ENCODE measurements at regions not wholly inside any gene's neighbourhood (a gene's known extent, or its start where the extent isn't known, plus 50 kb on each side); places are given as distances from the start of the nearest gene placed in this dataset.

DNA sequence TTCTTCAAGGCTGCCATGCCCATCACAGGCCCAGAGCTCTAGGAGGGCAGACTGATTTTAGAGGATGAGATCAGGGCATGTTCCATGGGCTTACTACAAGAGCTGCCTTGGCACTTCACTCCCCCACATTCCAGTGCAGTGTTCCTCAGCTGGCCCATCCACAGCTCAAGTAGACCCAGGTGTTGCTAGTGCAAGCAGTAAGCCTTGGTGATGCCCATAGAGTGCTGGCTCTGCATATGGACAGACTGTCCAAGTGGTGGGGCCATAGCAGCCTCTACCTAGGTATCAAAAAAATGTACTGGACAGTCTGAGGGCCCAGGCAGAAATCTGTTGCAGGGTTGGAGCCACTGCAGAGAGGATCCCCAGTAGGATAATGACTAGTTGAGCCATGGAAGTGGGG lies 366.6 kb downstream of the FGF10 start:
- no peaks in the 10 kb centered on the region for H3K36me3 Mint-ChIP-seq (ENCODE audit: low read depth)
- no peak overlapping the region for H3K27ac Mint-ChIP-seq
- DNase-seq (no peak), ATAC-seq (no peak)
- no peaks in the 10 kb centered on the region for H3K4me1 Mint-ChIP-seq
- no peaks in the 10 kb centered on the region for H3K9me3 ChIP-seq (ENCODE audit: control insufficient read depth, low read length, poor library complexity, severe bottlenecking)
- no peaks in the 10 kb centered on the region for H3K27me3 Mint-ChIP-seq
- H3K4me3 Mint-ChIP-seq: no peak overlapping the region

DNA sequence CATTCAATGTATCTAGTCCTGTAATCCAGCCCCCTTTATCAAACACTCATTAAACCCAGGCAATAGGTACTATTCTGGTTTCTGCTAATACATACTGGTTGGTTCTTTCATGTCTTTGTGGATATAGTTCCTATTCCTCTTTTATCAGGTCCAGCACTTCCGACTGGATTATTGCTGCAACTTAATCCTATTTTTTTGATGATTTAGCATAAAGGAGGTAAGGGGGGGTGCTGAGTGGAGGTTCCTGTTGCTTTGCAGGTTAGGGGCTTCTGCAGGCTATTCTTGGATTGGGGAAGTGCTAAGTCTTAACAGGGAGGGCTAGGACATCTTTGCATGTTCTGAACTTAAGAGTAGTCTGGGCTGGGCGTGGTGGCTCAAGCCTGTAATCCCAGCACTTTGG lies 377.7 kb downstream of the FGF10 start:
- ATAC-seq (no peak), DNase-seq (no peak)
- Mint-ChIP-seq H3K4me3 (no peak overlapping the region), H3K27me3 (no peaks in the 10 kb centered on the region), H3K27ac (no peak overlapping the region), H3K36me3 (ENCODE audit: low read depth) (no peaks in the 10 kb centered on the region), H3K4me1 (no peaks in the 10 kb centered on the region)
- H3K9me3 ChIP-seq (ENCODE audit: control insufficient read depth, low read length, poor library complexity, severe bottlenecking): peaks cover 3% of the 10 kb centered on the region

DNA sequence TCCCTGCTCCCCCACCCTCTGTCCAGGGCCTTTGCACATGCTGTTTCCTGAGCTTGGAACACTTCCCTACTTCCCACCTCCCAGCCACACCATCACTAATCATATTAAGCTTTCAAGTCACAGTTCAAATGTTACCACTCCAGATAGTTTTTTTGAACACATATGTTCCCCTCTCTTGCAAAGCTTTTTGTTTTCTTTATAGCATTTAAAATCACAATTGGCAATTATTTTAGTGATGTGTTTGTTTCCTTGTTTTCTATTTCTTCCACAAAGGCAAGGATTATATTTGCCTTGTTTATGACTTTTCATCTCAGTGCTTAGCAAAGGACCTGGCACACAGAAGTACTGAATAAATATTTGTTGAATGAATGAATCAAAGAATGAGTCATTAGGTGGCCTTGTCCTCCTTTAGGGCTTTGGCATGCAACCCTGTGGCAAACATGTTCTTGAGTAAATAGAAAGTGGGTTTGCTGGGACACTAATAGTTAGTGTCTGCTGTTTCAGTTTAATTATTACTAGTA lies 386.8 kb downstream of the FGF10 start:
- DNase-seq (no peak), ATAC-seq (no peak)
- Mint-ChIP-seq H3K36me3 (ENCODE audit: low read depth) (no peaks in the 10 kb centered on the region), H3K27me3 (no peaks in the 10 kb centered on the region), H3K4me3 (no peak overlapping the region), H3K27ac (no peak overlapping the region), H3K4me1 (no peaks in the 10 kb centered on the region)
- H3K9me3 ChIP-seq (ENCODE audit: control insufficient read depth, low read length, poor library complexity, severe bottlenecking): no peaks in the 10 kb centered on the region

DNA sequence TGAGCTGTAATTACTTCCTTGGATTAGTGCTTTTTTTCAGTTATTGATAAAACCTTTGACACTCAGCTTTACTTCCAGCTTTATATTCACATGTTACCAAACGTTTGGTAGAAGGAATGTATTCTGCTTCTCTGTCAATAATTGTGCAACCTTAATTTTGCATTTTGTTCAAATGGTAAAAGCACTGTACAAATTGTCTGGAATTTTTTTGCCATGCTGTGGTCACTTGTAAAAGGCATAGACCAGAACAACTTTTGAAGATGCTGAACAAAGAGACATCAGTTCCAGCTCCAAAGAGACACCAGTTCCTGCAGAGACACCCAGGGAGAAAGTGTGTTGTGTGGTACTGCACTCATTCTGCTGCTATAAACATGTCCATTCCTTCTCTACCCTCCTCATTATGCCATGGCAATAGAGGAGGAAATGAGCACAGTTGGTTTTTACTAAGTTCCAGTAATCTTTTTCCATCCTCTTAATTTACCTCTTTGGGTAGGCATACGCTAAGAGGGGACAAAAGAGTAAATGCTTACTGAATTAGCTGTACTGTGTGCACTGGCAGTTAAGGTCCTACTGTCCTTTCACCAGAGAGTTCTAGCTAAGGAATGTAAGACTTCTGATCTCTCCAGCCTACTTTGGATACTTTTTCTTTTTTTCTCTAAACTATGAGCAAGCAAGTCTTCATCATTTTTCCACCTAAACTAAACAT lies 387.4 kb downstream of the FGF10 start:
- DNase-seq (no peak), ATAC-seq (no peak)
- H3K27ac Mint-ChIP-seq: no peak overlapping the region
- no peaks in the 10 kb centered on the region for H3K9me3 ChIP-seq (ENCODE audit: control insufficient read depth, low read length, poor library complexity, severe bottlenecking)
- no peaks in the 10 kb centered on the region for H3K4me1 Mint-ChIP-seq
- H3K27me3 Mint-ChIP-seq: no peaks in the 10 kb centered on the region
- no peak overlapping the region for H3K4me3 Mint-ChIP-seq
- H3K36me3 Mint-ChIP-seq (ENCODE audit: low read depth): no peaks in the 10 kb centered on the region

- Mint-ChIP-seq H3K27me3 (no peaks in the 10 kb centered on the region), H3K27ac (no peak overlapping the region), H3K4me3 (no peak overlapping the region), H3K4me1 (no peaks in the 10 kb centered on the region), H3K36me3 (ENCODE audit: low read depth) (no peaks in the 10 kb centered on the region)
- ATAC-seq: no peak
- no peaks in the 10 kb centered on the region for H3K9me3 ChIP-seq (ENCODE audit: control insufficient read depth, low read length, poor library complexity, severe bottlenecking)
- no peak for DNase-seq
These were observed 388.0 kb downstream of the FGF10 start for GRCh38 chr5:44001236-44001635.

GRCh38 chr5:43997647-43998272 lies 391.5 kb downstream of the FGF10 start:
- H3K27me3 Mint-ChIP-seq: no peaks in the 10 kb centered on the region
- no peak overlapping the region for H3K27ac Mint-ChIP-seq
- no peaks in the 10 kb centered on the region for H3K9me3 ChIP-seq (ENCODE audit: control insufficient read depth, low read length, poor library complexity, severe bottlenecking)
- H3K4me1 Mint-ChIP-seq: no peaks in the 10 kb centered on the region
- H3K4me3 Mint-ChIP-seq: no peak overlapping the region
- DNase-seq (no peak), ATAC-seq (no peak)
- no peaks in the 10 kb centered on the region for H3K36me3 Mint-ChIP-seq (ENCODE audit: low read depth)

DNA sequence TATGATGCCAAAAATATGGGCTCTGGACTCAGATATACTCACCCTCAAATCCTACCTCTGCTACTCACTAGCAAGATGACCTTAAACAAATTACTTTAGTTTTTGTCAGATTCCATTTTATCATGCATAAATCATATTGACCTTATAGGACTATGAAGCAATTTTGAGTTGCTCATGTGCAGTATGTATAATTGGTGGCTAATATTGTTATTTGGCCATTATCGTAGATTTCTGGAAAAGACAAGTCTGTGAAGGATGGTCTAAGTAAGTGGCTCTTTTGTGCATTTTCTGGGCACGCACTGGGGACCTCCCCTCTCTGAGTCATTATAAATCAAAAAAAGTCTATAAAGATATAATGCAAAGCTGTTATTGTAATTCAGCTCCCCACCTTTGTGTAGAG lies 393.0 kb downstream of the FGF10 start:
- H3K4me3 Mint-ChIP-seq: no peak overlapping the region
- H3K36me3 Mint-ChIP-seq (ENCODE audit: low read depth): no peaks in the 10 kb centered on the region

GRCh38 chr5:43994352-43994708 lies 391.4 kb downstream of the NNT start:
- ATAC-seq (no peak), DNase-seq (no peak)
- Mint-ChIP-seq H3K4me1 (no peaks in the 10 kb centered on the region), H3K36me3 (ENCODE audit: low read depth) (no peaks in the 10 kb centered on the region), H3K27ac (no peak overlapping the region), H3K27me3 (no peaks in the 10 kb centered on the region), H3K4me3 (no peak overlapping the region)
- no peaks in the 10 kb centered on the region for H3K9me3 ChIP-seq (ENCODE audit: control insufficient read depth, low read length, poor library complexity, severe bottlenecking)

More for the DNA sequence above, 393.0 kb downstream of the FGF10 start:
- Mint-ChIP-seq H3K27ac (no peak overlapping the region), H3K27me3 (no peaks in the 10 kb centered on the region), H3K4me1 (no peaks in the 10 kb centered on the region)
- no peak for ATAC-seq
- DNase-seq: no peak
- no peaks in the 10 kb centered on the region for H3K9me3 ChIP-seq (ENCODE audit: control insufficient read depth, low read length, poor library complexity, severe bottlenecking)

DNA sequence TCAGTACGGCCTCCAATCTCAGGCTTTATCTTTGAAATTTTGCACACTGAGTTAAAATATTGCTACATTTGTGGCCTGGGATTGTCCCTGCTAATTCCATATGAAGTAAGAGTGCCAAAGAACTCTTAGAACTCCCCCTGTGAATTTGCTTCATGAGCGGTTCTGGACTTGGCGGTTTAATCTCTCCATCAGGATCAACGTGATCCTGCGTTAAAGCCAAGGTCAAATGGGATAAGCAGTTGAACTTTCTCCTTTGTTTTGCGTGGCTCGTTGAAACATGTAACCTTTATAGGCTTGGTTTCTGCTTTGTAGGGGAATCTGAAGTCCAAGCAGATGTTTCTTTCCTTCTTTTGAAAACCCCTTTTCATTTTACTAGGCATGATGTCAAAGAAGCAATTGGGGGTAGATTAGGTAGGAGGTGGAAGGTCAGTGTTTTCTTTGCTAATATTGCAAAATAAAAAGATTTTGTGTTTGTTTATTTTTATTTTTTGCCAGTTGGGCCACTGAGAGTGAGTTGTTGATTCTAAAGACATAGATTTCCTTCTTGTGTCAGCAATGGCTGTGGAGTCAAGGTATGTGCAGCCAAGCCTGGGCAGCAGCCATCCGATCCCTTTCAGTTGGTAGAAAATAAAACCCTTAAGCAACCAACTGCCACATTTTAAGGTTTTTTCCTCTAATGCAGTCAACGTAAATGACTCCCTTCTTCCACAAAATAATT lies 390.8 kb downstream of the NNT start:
- H3K4me3 Mint-ChIP-seq: no peak overlapping the region
- DNase-seq (no peak), ATAC-seq (no peak)
- H3K27me3 Mint-ChIP-seq: no peaks in the 10 kb centered on the region
- no peaks in the 10 kb centered on the region for H3K9me3 ChIP-seq (ENCODE audit: control insufficient read depth, low read length, poor library complexity, severe bottlenecking)
- no peaks in the 10 kb centered on the region for H3K4me1 Mint-ChIP-seq
- no peak overlapping the region for H3K27ac Mint-ChIP-seq
- no peaks in the 10 kb centered on the region for H3K36me3 Mint-ChIP-seq (ENCODE audit: low read depth)

- Mint-ChIP-seq H3K27ac (no peak overlapping the region), H3K4me1 (no peaks in the 10 kb centered on the region), H3K27me3 (no peaks in the 10 kb centered on the region), H3K4me3 (no peak overlapping the region), H3K36me3 (ENCODE audit: low read depth) (no peaks in the 10 kb centered on the region)
- DNase-seq (no peak), ATAC-seq (no peak)
- H3K9me3 ChIP-seq (ENCODE audit: control insufficient read depth, low read length, poor library complexity, severe bottlenecking): no peaks in the 10 kb centered on the region
These were observed 382.4 kb downstream of the NNT start for GRCh38 chr5:43985411-43985810.

DNA sequence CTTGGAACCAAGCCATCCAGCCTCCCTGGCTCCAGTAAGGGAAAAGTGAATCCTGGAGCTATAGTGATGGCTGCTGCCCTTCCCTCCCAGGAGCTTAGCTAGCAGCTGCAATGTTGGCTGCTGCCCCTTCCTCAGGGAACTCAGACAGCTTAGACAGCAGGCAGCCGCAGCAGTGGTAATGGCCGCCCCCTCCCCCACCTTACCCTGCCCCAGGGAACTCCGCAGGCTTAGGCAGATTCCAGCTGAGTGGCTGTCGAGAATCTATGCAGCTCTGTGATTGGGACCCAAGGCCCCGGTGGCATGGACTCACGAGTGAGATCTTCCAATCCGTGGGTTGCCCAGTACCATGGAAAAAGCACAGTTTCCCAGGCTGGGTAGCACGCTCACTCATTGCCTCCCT lies 378.6 kb downstream of the NNT start:
- no peak overlapping the region for H3K4me3 Mint-ChIP-seq
- no peak overlapping the region for H3K27ac Mint-ChIP-seq
- ATAC-seq: no peak
- no peak for DNase-seq
- no peaks in the 10 kb centered on the region for H3K27me3 Mint-ChIP-seq
- H3K36me3 Mint-ChIP-seq (ENCODE audit: low read depth): no peaks in the 10 kb centered on the region
- no peaks in the 10 kb centered on the region for H3K4me1 Mint-ChIP-seq
- H3K9me3 ChIP-seq (ENCODE audit: control insufficient read depth, low read length, poor library complexity, severe bottlenecking): no peaks in the 10 kb centered on the region

DNA sequence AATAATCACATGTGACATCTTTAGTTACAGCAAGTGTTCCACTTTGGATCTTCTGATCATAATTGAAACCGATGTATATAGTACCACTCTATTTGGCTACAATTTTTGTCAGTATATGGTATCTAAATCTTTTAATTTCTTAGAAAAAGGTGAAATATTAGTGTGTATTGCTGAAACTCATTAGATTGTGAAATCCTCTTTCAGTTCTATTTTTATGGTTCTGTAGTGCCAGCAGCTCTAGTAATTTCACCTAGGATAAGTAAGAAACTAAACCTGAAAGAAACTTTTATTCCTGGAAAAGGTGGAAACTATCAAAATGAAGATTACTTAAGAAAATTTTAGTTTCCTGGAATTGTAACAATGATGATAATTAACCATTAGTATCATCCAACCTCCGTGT lies 370.9 kb downstream of the NNT start:
- no peaks in the 10 kb centered on the region for H3K9me3 ChIP-seq (ENCODE audit: control insufficient read depth, low read length, poor library complexity, severe bottlenecking)
- H3K36me3 Mint-ChIP-seq (ENCODE audit: low read depth): no peaks in the 10 kb centered on the region
- H3K4me3 Mint-ChIP-seq: no peak overlapping the region
- no peaks in the 10 kb centered on the region for H3K27me3 Mint-ChIP-seq
- H3K27ac Mint-ChIP-seq: no peak overlapping the region
- no peak for ATAC-seq
- no peak for DNase-seq
- H3K4me1 Mint-ChIP-seq: no peaks in the 10 kb centered on the region

DNA sequence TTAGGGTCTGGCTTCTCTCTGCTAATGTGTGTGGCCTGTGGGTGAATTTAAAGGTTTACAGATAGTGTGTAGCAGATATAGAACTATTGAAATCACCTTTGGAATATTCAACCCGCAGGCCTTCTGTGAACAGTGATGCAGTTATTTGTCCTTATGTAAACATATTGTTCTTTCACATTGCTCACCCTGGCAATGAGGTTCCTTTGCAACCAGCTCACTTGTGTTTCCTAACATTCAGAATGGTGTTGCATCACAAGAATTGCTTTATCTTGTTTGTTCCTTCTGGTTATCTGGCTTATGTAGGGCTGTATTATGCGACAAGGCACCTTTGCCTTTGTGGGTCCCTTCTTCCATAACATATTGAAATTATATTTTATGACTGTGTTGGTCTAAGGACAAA lies 370.3 kb downstream of the NNT start:
- H3K4me3 Mint-ChIP-seq: no peak overlapping the region
- DNase-seq (no peak), ATAC-seq (no peak)
- H3K36me3 Mint-ChIP-seq (ENCODE audit: low read depth): no peaks in the 10 kb centered on the region
- no peaks in the 10 kb centered on the region for H3K9me3 ChIP-seq (ENCODE audit: control insufficient read depth, low read length, poor library complexity, severe bottlenecking)
- H3K27ac Mint-ChIP-seq: no peak overlapping the region
- H3K27me3 Mint-ChIP-seq: no peaks in the 10 kb centered on the region
- no peaks in the 10 kb centered on the region for H3K4me1 Mint-ChIP-seq
